ENCODE measurements at regions not wholly inside any gene's neighbourhood (a gene's known extent, or its start where the extent isn't known, plus 50 kb on each side); places are given as distances from the start of the nearest gene placed in this dataset.

DNA sequence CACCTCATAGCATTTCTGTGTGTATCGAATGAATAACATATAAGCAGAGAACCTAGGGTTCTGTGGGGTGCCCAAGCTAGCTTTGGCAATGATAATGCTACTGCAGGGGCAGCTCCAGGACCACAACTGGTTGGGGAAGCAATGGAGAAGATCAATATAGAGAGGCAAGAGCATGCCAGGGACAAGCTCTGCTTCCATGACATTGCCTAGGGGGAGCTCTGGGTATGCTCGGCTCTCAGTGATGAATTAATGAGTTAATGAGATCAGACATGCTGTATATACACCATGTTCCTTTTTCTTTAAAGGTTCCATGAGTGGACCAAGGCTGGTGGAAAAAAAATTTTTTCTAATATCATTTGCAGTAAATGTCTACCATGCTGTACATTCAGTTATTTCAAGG is 618.4 kb downstream of the BCL11A start:
- TF ChIP-seq POLR2AphosphoS5 (IDR thresholded peaks at IDR 0.05; ENCODE audit: low read depth) (no peak), GABPA (IDR thresholded peaks at IDR 0.05; ENCODE audit: low read depth) (no peak), SPI1 (IDR thresholded peaks at IDR 0.05; ENCODE audit: borderline replicate concordance, low read depth) (no peak)
- TF ChIP-seq, protein P1, sequence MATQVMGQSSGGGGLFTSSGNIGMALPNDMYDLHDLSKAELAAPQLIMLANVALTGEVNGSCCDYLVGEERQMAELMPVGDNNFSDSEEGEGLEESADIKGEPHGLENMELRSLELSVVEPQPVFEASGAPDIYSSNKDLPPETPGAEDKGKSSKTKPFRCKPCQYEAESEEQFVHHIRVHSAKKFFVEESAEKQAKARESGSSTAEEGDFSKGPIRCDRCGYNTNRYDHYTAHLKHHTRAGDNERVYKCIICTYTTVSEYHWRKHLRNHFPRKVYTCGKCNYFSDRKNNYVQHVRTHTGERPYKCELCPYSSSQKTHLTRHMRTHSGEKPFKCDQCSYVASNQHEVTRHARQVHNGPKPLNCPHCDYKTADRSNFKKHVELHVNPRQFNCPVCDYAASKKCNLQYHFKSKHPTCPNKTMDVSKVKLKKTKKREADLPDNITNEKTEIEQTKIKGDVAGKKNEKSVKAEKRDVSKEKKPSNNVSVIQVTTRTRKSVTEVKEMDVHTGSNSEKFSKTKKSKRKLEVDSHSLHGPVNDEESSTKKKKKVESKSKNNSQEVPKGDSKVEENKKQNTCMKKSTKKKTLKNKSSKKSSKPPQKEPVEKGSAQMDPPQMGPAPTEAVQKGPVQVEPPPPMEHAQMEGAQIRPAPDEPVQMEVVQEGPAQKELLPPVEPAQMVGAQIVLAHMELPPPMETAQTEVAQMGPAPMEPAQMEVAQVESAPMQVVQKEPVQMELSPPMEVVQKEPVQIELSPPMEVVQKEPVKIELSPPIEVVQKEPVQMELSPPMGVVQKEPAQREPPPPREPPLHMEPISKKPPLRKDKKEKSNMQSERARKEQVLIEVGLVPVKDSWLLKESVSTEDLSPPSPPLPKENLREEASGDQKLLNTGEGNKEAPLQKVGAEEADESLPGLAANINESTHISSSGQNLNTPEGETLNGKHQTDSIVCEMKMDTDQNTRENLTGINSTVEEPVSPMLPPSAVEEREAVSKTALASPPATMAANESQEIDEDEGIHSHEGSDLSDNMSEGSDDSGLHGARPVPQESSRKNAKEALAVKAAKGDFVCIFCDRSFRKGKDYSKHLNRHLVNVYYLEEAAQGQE (IDR thresholded peaks at IDR 0.05; ENCODE audit: insufficient replicate concordance, low read depth), result no peak
- TF ChIP-seq, protein P2, sequence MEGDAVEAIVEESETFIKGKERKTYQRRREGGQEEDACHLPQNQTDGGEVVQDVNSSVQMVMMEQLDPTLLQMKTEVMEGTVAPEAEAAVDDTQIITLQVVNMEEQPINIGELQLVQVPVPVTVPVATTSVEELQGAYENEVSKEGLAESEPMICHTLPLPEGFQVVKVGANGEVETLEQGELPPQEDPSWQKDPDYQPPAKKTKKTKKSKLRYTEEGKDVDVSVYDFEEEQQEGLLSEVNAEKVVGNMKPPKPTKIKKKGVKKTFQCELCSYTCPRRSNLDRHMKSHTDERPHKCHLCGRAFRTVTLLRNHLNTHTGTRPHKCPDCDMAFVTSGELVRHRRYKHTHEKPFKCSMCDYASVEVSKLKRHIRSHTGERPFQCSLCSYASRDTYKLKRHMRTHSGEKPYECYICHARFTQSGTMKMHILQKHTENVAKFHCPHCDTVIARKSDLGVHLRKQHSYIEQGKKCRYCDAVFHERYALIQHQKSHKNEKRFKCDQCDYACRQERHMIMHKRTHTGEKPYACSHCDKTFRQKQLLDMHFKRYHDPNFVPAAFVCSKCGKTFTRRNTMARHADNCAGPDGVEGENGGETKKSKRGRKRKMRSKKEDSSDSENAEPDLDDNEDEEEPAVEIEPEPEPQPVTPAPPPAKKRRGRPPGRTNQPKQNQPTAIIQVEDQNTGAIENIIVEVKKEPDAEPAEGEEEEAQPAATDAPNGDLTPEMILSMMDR (IDR thresholded peaks at IDR 0.05; ENCODE audit: insufficient read depth, low read length), result no peak
- Histone ChIP-seq H3K27me3 (ENCODE audit: insufficient read depth, poor library complexity, severe bottlenecking) (no peaks in the 10 kb centered on the region), H3K27ac (replicated peaks) (no peak overlapping the region), H3K4me3 (replicated peaks; ENCODE audit: insufficient read depth, low read length) (no peak overlapping the region)
- DNase-seq (ENCODE audit: low read depth in 1 of 2, low spot score in 1 of 2), result no peak

DNA sequence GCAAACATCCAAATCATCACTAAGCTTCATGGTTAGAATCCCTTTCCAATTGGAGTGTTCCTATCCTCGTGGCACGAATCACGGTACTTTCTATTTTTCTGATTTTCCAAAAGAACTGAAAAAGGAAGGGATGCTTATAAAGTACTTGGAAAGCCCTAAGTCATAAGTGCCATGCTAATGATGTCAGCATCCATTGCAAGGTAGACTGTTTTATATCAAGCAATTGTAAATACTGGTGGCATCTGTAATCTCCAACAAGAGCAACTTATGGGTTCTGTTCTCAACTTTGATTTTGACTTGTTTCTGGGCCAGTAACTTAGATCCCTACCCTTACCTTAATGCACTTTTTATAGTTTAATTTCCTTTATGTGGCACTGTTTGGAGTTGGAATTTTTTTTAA is 619.5 kb downstream of the BCL11A start:
- DNase-seq (ENCODE audit: low read depth in 1 of 2, low spot score in 1 of 2), result no peak
- TF ChIP-seq, protein P2 (IDR thresholded peaks at IDR 0.05; ENCODE audit: insufficient read depth, low read length), result no peak
- TF ChIP-seq SPI1 (IDR thresholded peaks at IDR 0.05; ENCODE audit: borderline replicate concordance, low read depth), result no peak
- no peaks in the 10 kb centered on the region for H3K27me3 ChIP-seq (ENCODE audit: insufficient read depth, poor library complexity, severe bottlenecking)
- H3K27ac ChIP-seq (replicated peaks), result no peak overlapping the region
- no peak overlapping the region for H3K4me3 ChIP-seq (replicated peaks; ENCODE audit: insufficient read depth, low read length)

DNA sequence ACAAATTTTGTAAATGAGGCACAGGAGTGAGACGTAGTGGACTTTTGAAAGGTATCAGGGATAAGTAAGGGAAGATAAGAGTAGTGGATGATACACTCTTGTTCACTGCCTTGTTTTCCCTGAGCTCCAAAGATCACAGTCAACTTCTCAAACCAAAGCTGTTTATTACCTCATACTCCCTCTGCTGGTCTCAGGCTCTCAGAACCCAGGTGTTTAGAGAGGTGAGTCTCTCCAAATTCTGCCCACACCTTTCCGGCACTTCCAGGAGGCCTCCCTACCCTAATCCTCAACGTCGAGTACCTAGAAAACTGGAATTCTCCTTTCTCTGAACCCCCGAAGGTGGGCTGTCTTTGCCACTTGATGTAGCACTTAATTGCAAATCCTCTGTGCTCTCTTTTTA is 621.1 kb downstream of the BCL11A start:
- Histone ChIP-seq H3K4me3 (replicated peaks; ENCODE audit: insufficient read depth, low read length) (no peak overlapping the region), H3K27me3 (ENCODE audit: insufficient read depth, poor library complexity, severe bottlenecking) (no peaks in the 10 kb centered on the region), H3K27ac (replicated peaks) (no peak overlapping the region)
- no peak for DNase-seq (ENCODE audit: low read depth in 1 of 2, low spot score in 1 of 2)
- TF ChIP-seq POLR2AphosphoS5 (IDR thresholded peaks at IDR 0.05; ENCODE audit: low read depth) (no peak), SPI1 (IDR thresholded peaks at IDR 0.05; ENCODE audit: borderline replicate concordance, low read depth) (no peak), GABPA (IDR thresholded peaks at IDR 0.05; ENCODE audit: low read depth) (no peak)
- TF ChIP-seq, protein P1 (IDR thresholded peaks at IDR 0.05; ENCODE audit: insufficient replicate concordance, low read depth), result no peak
- TF ChIP-seq, protein P2 (IDR thresholded peaks at IDR 0.05; ENCODE audit: insufficient read depth, low read length), result no peak

DNA sequence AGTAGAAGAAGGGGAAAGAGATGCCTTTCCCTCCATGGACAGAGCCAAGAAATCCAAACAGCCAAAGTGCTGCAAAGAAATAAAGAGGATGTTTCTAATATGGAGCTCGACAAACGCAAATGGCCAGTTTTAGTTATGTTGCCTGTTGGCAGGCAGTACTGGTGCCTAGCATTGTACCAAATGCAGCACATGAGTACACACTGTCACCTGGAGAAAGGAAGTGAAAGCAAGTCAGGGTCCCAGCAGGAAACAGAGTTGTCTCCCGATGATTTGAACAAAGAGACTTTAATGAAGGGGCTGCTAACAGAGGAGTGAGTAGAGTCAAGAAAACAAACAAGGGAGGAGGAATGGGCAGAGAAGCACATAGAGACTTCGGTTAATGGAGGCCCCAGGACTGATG is 623.0 kb downstream of the BCL11A start:
- H3K27me3 ChIP-seq (ENCODE audit: insufficient read depth, poor library complexity, severe bottlenecking), result no peaks in the 10 kb centered on the region
- no peak for DNase-seq (ENCODE audit: low read depth in 1 of 2, low spot score in 1 of 2)
- TF ChIP-seq SPI1 (IDR thresholded peaks at IDR 0.05; ENCODE audit: borderline replicate concordance, low read depth) (no peak), GABPA (IDR thresholded peaks at IDR 0.05; ENCODE audit: low read depth) (no peak), POLR2AphosphoS5 (IDR thresholded peaks at IDR 0.05; ENCODE audit: low read depth) (no peak)
- TF ChIP-seq, protein P2 (IDR thresholded peaks at IDR 0.05; ENCODE audit: insufficient read depth, low read length), result no peak
- TF ChIP-seq, protein P1 (IDR thresholded peaks at IDR 0.05; ENCODE audit: insufficient replicate concordance, low read depth), result no peak
- no peak overlapping the region for H3K27ac ChIP-seq (replicated peaks)
- no peak overlapping the region for H3K4me3 ChIP-seq (replicated peaks; ENCODE audit: insufficient read depth, low read length)

Data from HL-60 (cell line).